ENCODE measurements at regions not wholly inside any gene's neighbourhood (a gene's known extent, or its start where the extent isn't known, plus 50 kb on each side); places are given as distances from the start of the nearest gene placed in this dataset.

DNA sequence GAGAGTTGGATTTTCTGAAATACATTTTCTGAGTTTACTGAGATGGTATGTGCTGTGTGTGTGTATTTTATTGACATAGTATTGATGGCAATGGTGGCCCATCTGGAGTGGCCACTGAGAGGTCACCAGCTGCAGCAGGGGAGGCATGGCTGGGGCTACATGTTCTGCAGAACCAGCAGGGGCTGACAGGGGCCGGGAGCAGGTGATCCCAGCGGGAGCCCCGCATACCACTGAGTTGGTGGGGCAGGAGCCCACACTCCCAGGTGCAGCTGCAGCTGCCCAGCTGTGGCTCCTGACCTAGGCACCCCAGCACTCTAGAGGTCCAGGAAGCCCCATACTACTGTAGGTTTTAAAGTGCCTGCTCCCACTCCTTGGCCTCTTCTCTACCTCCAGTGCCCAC lies 1044.2 kb upstream of the CDH9 start:
- TF ChIP-seq GABPA (IDR thresholded peaks at IDR 0.05; ENCODE audit: low read depth) (no peak), EZH2phosphoT487 (IDR thresholded peaks at IDR 0.05; ENCODE audit: borderline replicate concordance, low read depth) (no peak), CHD2 (IDR thresholded peaks at IDR 0.05; ENCODE audit: low read length, partially characterized antibody) (no peak), RCOR1 (IDR thresholded peaks at IDR 0.05; ENCODE audit: low read length) (no peak), EP300 (IDR thresholded peaks at IDR 0.05; ENCODE audit: borderline replicate concordance in 1 of 2, low read depth in 1 of 2, low read length in 1 of 2) (no peak), NRF1 (IDR thresholded peaks at IDR 0.05; ENCODE audit: low read depth, low read length) (no peak), GATA2 (CRISPR knock-in tag; IDR thresholded peaks at IDR 0.05) (no peak), ELF1 (IDR thresholded peaks at IDR 0.05) (no peak)
- TF ChIP-seq, protein P1, sequence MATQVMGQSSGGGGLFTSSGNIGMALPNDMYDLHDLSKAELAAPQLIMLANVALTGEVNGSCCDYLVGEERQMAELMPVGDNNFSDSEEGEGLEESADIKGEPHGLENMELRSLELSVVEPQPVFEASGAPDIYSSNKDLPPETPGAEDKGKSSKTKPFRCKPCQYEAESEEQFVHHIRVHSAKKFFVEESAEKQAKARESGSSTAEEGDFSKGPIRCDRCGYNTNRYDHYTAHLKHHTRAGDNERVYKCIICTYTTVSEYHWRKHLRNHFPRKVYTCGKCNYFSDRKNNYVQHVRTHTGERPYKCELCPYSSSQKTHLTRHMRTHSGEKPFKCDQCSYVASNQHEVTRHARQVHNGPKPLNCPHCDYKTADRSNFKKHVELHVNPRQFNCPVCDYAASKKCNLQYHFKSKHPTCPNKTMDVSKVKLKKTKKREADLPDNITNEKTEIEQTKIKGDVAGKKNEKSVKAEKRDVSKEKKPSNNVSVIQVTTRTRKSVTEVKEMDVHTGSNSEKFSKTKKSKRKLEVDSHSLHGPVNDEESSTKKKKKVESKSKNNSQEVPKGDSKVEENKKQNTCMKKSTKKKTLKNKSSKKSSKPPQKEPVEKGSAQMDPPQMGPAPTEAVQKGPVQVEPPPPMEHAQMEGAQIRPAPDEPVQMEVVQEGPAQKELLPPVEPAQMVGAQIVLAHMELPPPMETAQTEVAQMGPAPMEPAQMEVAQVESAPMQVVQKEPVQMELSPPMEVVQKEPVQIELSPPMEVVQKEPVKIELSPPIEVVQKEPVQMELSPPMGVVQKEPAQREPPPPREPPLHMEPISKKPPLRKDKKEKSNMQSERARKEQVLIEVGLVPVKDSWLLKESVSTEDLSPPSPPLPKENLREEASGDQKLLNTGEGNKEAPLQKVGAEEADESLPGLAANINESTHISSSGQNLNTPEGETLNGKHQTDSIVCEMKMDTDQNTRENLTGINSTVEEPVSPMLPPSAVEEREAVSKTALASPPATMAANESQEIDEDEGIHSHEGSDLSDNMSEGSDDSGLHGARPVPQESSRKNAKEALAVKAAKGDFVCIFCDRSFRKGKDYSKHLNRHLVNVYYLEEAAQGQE (IDR thresholded peaks at IDR 0.05; ENCODE audit: low read depth, low read length): no peak
- TF ChIP-seq, protein P2, sequence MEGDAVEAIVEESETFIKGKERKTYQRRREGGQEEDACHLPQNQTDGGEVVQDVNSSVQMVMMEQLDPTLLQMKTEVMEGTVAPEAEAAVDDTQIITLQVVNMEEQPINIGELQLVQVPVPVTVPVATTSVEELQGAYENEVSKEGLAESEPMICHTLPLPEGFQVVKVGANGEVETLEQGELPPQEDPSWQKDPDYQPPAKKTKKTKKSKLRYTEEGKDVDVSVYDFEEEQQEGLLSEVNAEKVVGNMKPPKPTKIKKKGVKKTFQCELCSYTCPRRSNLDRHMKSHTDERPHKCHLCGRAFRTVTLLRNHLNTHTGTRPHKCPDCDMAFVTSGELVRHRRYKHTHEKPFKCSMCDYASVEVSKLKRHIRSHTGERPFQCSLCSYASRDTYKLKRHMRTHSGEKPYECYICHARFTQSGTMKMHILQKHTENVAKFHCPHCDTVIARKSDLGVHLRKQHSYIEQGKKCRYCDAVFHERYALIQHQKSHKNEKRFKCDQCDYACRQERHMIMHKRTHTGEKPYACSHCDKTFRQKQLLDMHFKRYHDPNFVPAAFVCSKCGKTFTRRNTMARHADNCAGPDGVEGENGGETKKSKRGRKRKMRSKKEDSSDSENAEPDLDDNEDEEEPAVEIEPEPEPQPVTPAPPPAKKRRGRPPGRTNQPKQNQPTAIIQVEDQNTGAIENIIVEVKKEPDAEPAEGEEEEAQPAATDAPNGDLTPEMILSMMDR (IDR thresholded peaks at IDR 0.05): no peak
- TF ChIP-seq, protein P3, sequence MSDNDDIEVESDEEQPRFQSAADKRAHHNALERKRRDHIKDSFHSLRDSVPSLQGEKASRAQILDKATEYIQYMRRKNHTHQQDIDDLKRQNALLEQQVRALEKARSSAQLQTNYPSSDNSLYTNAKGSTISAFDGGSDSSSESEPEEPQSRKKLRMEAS (IDR thresholded peaks at IDR 0.05; ENCODE audit: low read depth): no peak

Data from SK-N-SH (cell line).